SK-N-SH (cell line): ENCODE measurements at regions not wholly inside any gene's neighbourhood (a gene's known extent, or its start where the extent isn't known, plus 50 kb on each side); places are given as distances from the start of the nearest gene placed in this dataset.

Experiments
- CTCF ChIA-PET: fragments of 300-600, 350-600 bp; formaldehyde crosslinking; extraction: SDS; loops from one replicate; lab custom pipeline; 2021; lab: Yijun Ruan, JAX
- POLR2A ChIA-PET: fragments of 350-600 bp; sonication (Branson Sonifier 250); formaldehyde crosslinking; extraction: SDS; loops from one replicate; lab custom pipeline; 2020; ENCODE audit warnings: antibody characterized with exemption, inconsistent platforms; lab: Yijun Ruan, JAX
- DNase-seq: peaks from one replicate; pipeline ENCODE4 v3.0.0; 2012
- H2AFZ ChIP-seq: fragments of 200-600 bp; sonication (generic); 2 replicates; pipeline ENCODE4 v1.8.1; 2016; ENCODE audit warnings: antibody characterized with exemption, mild to moderate bottlenecking, low read depth
- H3F3A ChIP-seq: fragments of 200-600 bp; sonication (generic); replicated peaks from 2 replicates; pipeline ENCODE3; 2016; ENCODE audit warnings: antibody characterized with exemption, mild to moderate bottlenecking; ENCODE audit not compliant: insufficient read depth
- H3K27ac ChIP-seq, 2 experiments: fragments of 200-500 bp in 1 of 2; fragments of 200-600 bp in 1 of 2; sonication (Bioruptor generic) in 1 of 2; sonication (generic), shearing (Covaris generic) in 1 of 2; 2 replicates each; pipeline versions ENCODE4 v1.5.1 to v1.6.1; 2014 to 2016; ENCODE audit warnings: low read depth in 2 of 2, inconsistent platforms in 1 of 2, low read length in 1 of 2, mild to moderate bottlenecking in 1 of 2, mixed read lengths in 1 of 2
- H3K27me3 ChIP-seq: fragments of 200-600 bp; sonication (generic), shearing (Covaris generic); 2 replicates; pipeline ENCODE4 v1.6.1; 2016; ENCODE audit warnings: mixed run types; ENCODE audit not compliant: insufficient read depth
- H3K36me3 ChIP-seq, 2 experiments: fragments of 200-500 bp in 1 of 2; fragments of 200-600 bp in 1 of 2; sonication (Bioruptor generic) in 1 of 2; sonication (generic) in 1 of 2; replicated peaks in 1 of 2; 2 replicates each; pipeline versions ENCODE3 to v1.5.1; 2014 to 2016; ENCODE audit warnings: low read length in 1 of 2, mild to moderate bottlenecking in 1 of 2; ENCODE audit not compliant: insufficient read depth in 2 of 2, control insufficient read depth in 1 of 2
- H3K4me1 ChIP-seq, 2 experiments: fragments of 200-500 bp in 1 of 2; fragments of 200-600 bp in 1 of 2; sonication (Bioruptor generic) in 1 of 2; sonication (generic), shearing (Covaris generic) in 1 of 2; 2 replicates each; pipeline versions ENCODE4 v1.5.1 to v1.6.1; 2014 to 2016; ENCODE audit warnings: low read depth in 1 of 2, low read length in 1 of 2, mixed run types in 1 of 2; ENCODE audit not compliant: insufficient read depth in 2 of 2, control insufficient read depth in 1 of 2
- H3K4me2 ChIP-seq: fragments of 200-600 bp; sonication (generic), shearing (Covaris generic); 2 replicates; pipeline ENCODE4 v1.6.1; 2017; ENCODE audit warnings: mixed run types
- H3K4me3 ChIP-seq, 2 experiments: fragments of 200-500 bp in 1 of 2; fragments of 200-600 bp in 1 of 2; sonication (Bioruptor generic) in 1 of 2; sonication (generic), shearing (Covaris generic) in 1 of 2; 2 replicates each; pipeline versions ENCODE4 v1.5.1 to v1.8.1; 2014 to 2016; ENCODE audit warnings: low read depth in 2 of 2, inconsistent platforms in 1 of 2, low read length in 1 of 2, mild to moderate bottlenecking in 1 of 2, mixed read lengths in 1 of 2, moderate library complexity in 1 of 2
- H3K79me2 ChIP-seq: fragments of 200-600 bp; sonication (generic); 2 replicates; pipeline ENCODE4 v1.8.1; 2017; ENCODE audit warnings: mild to moderate bottlenecking; ENCODE audit not compliant: insufficient read depth
- H3K9ac ChIP-seq: fragments of 200-600 bp; sonication (generic); 2 replicates; pipeline ENCODE4 v1.6.1; 2017; ENCODE audit warnings: mixed run types
- H3K9me2 ChIP-seq: fragments of 200-600 bp; sonication (generic); 2 replicates; pipeline ENCODE4 v1.6.1; 2017; ENCODE audit warnings: mixed run types
- H3K9me3 ChIP-seq: fragments of 200-600 bp; sonication (generic); 2 replicates; pipeline ENCODE4 v1.6.1; 2017; ENCODE audit warnings: mixed run types, mild to moderate bottlenecking, moderate library complexity
- H4K20me1 ChIP-seq: fragments of 200-600 bp; sonication (generic); 2 replicates; pipeline ENCODE4 v1.6.1; 2017; ENCODE audit warnings: mild to moderate bottlenecking, mixed run types; ENCODE audit not compliant: insufficient read depth
- EZH2phosphoT487 ChIP-seq: fragments of 200-600 bp; sonication (generic); IDR thresholded peaks from 2 replicates; pipeline ENCODE4 v1.6.1; 2017; ENCODE audit warnings: low read depth, mixed run types, mild to moderate bottlenecking, antibody characterized with exemption, moderate library complexity, borderline replicate concordance
- FOXM1 ChIP-seq: IDR thresholded peaks from 2 replicates; pipeline ENCODE4 v1.4.0; 2012; ENCODE audit warnings: low read depth, mild to moderate bottlenecking
- IRF3 ChIP-seq: fragments of 150-350 bp; IDR thresholded peaks from 2 replicates; pipeline ENCODE4 v1.6.1; 2016; ENCODE audit warnings: mild to moderate bottlenecking, low read depth, low read length
- POLR2AphosphoS5 ChIP-seq: IDR thresholded peaks from 2 replicates; pipeline ENCODE4 v1.6.1; 2012; ENCODE audit warnings: low read depth, low read length
- REST ChIP-seq: IDR thresholded peaks from 2 replicates; pipeline ENCODE4 v1.6.1; 2012; ENCODE audit warnings: mild to moderate bottlenecking, low read depth, low read length, moderate library complexity
- SIN3A ChIP-seq: IDR thresholded peaks from 2 replicates; pipeline ENCODE4 v1.6.1; 2012; ENCODE audit warnings: low read depth, mild to moderate bottlenecking, low read length, moderate library complexity, borderline replicate concordance
- TCF12 ChIP-seq: IDR thresholded peaks from 2 replicates; pipeline ENCODE4 v1.4.0; 2012
- USF1 ChIP-seq: IDR thresholded peaks from 2 replicates; pipeline ENCODE4 v1.4.0; 2012; ENCODE audit warnings: low read depth, borderline replicate concordance
- WGBS: methylation state at CpG from one replicate; pipeline ENCODE4 v1.1.6; 2017; ENCODE audit warnings: low lambda C conversion rate; 5-methylcytosine and 5-hydroxymethylcytosine counted together

GRCh38 chr5:98318386-98318785 lies 455.1 kb upstream of the RGMB start (continued):
- TF ChIP-seq IRF3 = no peak
- no peak for TF ChIP-seq REST
- TF ChIP-seq SIN3A = no peak
- no peak for TF ChIP-seq POLR2AphosphoS5
- no peak for TF ChIP-seq FOXM1
- no peak for TF ChIP-seq TCF12

GRCh38 chr5:98319299-98320011 lies 454.0 kb upstream of the RGMB start:
- H3K4me3 ChIP-seq = no peak overlapping the region
- DNase-seq = no peak
- H3K79me2 ChIP-seq = no peaks in the 10 kb centered on the region
- no peak overlapping the region for H3K27ac ChIP-seq
- H3K27me3 ChIP-seq = no peaks in the 10 kb centered on the region
- H3K9me2 ChIP-seq = no peaks in the 10 kb centered on the region
- H2AFZ ChIP-seq = no peak overlapping the region
- H4K20me1 ChIP-seq = no peaks in the 10 kb centered on the region
- no peak for TF ChIP-seq EZH2phosphoT487
- TF ChIP-seq, all 33 proteins: peak for 0
- H3F3A ChIP-seq = peaks cover 6% of the 10 kb centered on the region
- POLR2A ChIA-PET = no interaction called here
- WGBS = 86% methylated on average over 7 of the region's 7 CpGs
- H3K36me3 ChIP-seq = no peaks in the 10 kb centered on the region
- no peaks in the 10 kb centered on the region for H3K9me3 ChIP-seq
- H3K4me2 ChIP-seq = no peak overlapping the region
- H3K4me1 ChIP-seq = peaks cover 0 to 11% of the 10 kb centered on the region in 2 experiments; a peak in 1 of 4 replicates
- H3K9ac ChIP-seq = no peak overlapping the region
- CTCF ChIA-PET = no interaction called here

- Histone ChIP-seq H3K36me3 (no peaks in the 10 kb centered on the region), H3K9me3 (no peaks in the 10 kb centered on the region), H2AFZ (no peak overlapping the region), H3F3A (peaks cover 3% of the 10 kb centered on the region), H3K9ac (no peak overlapping the region), H3K79me2 (no peaks in the 10 kb centered on the region), H3K4me3 (no peak overlapping the region), H3K4me2 (no peak overlapping the region), H3K27ac (no peak overlapping the region), H4K20me1 (no peaks in the 10 kb centered on the region), H3K27me3 (no peaks in the 10 kb centered on the region), H3K9me2 (no peaks in the 10 kb centered on the region), H3K4me1 (peaks cover 0 to 3% of the 10 kb centered on the region in 2 experiments; a peak in 1 of 4 replicates)
- ChIA-PET POLR2A (no interaction called here), CTCF (no interaction called here)
- DNase-seq = no peak
- 65% methylated on average over 2 of the region's 2 CpGs for WGBS
- no peak for TF ChIP-seq USF1
- TF ChIP-seq, all 33 proteins: peak for 0
Measured at GRCh38 chr5:98320343-98320742, 453.1 kb upstream of the RGMB start.
